Karpas-422 (cell line): ENCODE measurements at regions not wholly inside any gene's neighbourhood (a gene's known extent, or its start where the extent isn't known, plus 50 kb on each side); places are given as distances from the start of the nearest gene placed in this dataset.

Source experiments
- DNase-seq: peaks from one replicate; pipeline ENCODE4 v3.0.0-alpha.2; 2015
- H2AFZ ChIP-seq: fragments of 200-600 bp; sonication (generic); 2 replicates; pipeline ENCODE4 v1.6.1; 2014; ENCODE audit warnings: antibody characterized with exemption, low read length, mixed read lengths
- H3K27ac ChIP-seq: fragments of 200-600 bp; sonication (generic); 2 replicates; pipeline ENCODE4 v1.5.1; 2014; ENCODE audit warnings: mild to moderate bottlenecking, low read length, moderate library complexity
- H3K27me3 ChIP-seq: fragments of 200-600 bp; sonication (generic); 2 replicates; pipeline ENCODE4 v1.6.1; 2014; ENCODE audit warnings: low read length, mixed read lengths
- H3K36me3 ChIP-seq: fragments of 200-600 bp; sonication (generic); 2 replicates; pipeline ENCODE4 v1.6.1; 2014; ENCODE audit warnings: low read length, mixed read lengths; ENCODE audit not compliant: insufficient read depth
- H3K4me1 ChIP-seq: fragments of 200-600 bp; sonication (generic); 2 replicates; pipeline ENCODE4 v1.6.1; 2014; ENCODE audit warnings: mild to moderate bottlenecking, low read length, mixed read lengths
- H3K4me2 ChIP-seq: fragments of 200-600 bp; sonication (generic); 2 replicates; pipeline ENCODE4 v1.6.1; 2014; ENCODE audit warnings: low read length, low read depth, mild to moderate bottlenecking; ENCODE audit not compliant: poor library complexity, severe bottlenecking
- H3K4me3 ChIP-seq: fragments of 200-600 bp; sonication (generic); 2 replicates; pipeline ENCODE4 v1.5.1; 2014; ENCODE audit warnings: mild to moderate bottlenecking, antibody characterized with exemption, low read length, mixed read lengths
- H3K79me2 ChIP-seq: fragments of 200-600 bp; sonication (generic); 2 replicates; pipeline ENCODE4 v1.6.1; 2014; ENCODE audit warnings: mild to moderate bottlenecking, low read length, mixed read lengths
- H3K9ac ChIP-seq: fragments of 200-600 bp; sonication (generic); 2 replicates; pipeline ENCODE4 v1.6.0; 2014; ENCODE audit warnings: low read length
- H3K9me2 ChIP-seq: fragments of 200-600 bp; sonication (generic), shearing (Covaris generic); replicated peaks from 2 replicates; pipeline ENCODE4 v1.6.0; 2014; ENCODE audit warnings: mild to moderate bottlenecking, low read length, moderate library complexity; ENCODE audit not compliant: insufficient read depth
- H3K9me3 ChIP-seq: fragments of 300-700, 200-600 bp; sonication (generic); 2 replicates; pipeline ENCODE4 v1.6.1; 2014; ENCODE audit warnings: low read length, mixed read lengths
- H4K20me1 ChIP-seq: fragments of 200-600 bp; sonication (generic); 2 replicates; pipeline ENCODE4 v1.6.1; 2014; ENCODE audit warnings: mild to moderate bottlenecking, antibody characterized with exemption, low read length, low read depth; ENCODE audit not compliant: insufficient read depth

GRCh38 chr20:50248104-50248641, 57.5 kb downstream of the CEBPB start:
- no peaks in the 10 kb centered on the region for H3K79me2 ChIP-seq
- H3K9me2 ChIP-seq: no peaks in the 10 kb centered on the region
- no peak overlapping the region for H3K4me3 ChIP-seq
- H3K4me2 ChIP-seq: no peak overlapping the region
- H3K9ac ChIP-seq: no peak overlapping the region
- DNase-seq: no peak
- H3K27me3 ChIP-seq: no peaks in the 10 kb centered on the region
- H3K9me3 ChIP-seq: no peaks in the 10 kb centered on the region
- no peaks in the 10 kb centered on the region for H3K36me3 ChIP-seq
- H3K4me1 ChIP-seq: no peaks in the 10 kb centered on the region
- no peak overlapping the region for H3K27ac ChIP-seq
- H2AFZ ChIP-seq: no peak overlapping the region
- H4K20me1 ChIP-seq: no peaks in the 10 kb centered on the region

- Histone ChIP-seq H4K20me1 (no peaks in the 10 kb centered on the region), H3K4me3 (no peak overlapping the region), H3K36me3 (no peaks in the 10 kb centered on the region), H2AFZ (no peak overlapping the region), H3K9me2 (no peaks in the 10 kb centered on the region), H3K9ac (no peak overlapping the region), H3K4me1 (no peaks in the 10 kb centered on the region), H3K27ac (no peak overlapping the region), H3K79me2 (no peaks in the 10 kb centered on the region), H3K27me3 (no peaks in the 10 kb centered on the region), H3K4me2 (no peak overlapping the region), H3K9me3 (no peaks in the 10 kb centered on the region)
- no peak for DNase-seq
Measured at GRCh38 chr20:50249447-50250388, 59.1 kb downstream of the CEBPB start.

- Histone ChIP-seq H2AFZ (no peak overlapping the region), H3K27me3 (no peaks in the 10 kb centered on the region), H3K4me2 (no peak overlapping the region), H3K4me3 (no peak overlapping the region), H3K36me3 (no peaks in the 10 kb centered on the region), H3K9me2 (no peaks in the 10 kb centered on the region), H3K79me2 (no peaks in the 10 kb centered on the region), H4K20me1 (no peaks in the 10 kb centered on the region), H3K4me1 (no peaks in the 10 kb centered on the region), H3K9ac (no peak overlapping the region), H3K27ac (no peak overlapping the region), H3K9me3 (no peaks in the 10 kb centered on the region)
- no peak for DNase-seq
Measured at GRCh38 chr20:50250679-50251382, 60.2 kb downstream of the CEBPB start.

GRCh38 chr20:50251383-50251748, 60.7 kb downstream of the CEBPB start:
- Histone ChIP-seq H4K20me1 (no peaks in the 10 kb centered on the region), H3K4me2 (no peak overlapping the region), H3K4me3 (no peak overlapping the region), H3K9ac (no peak overlapping the region), H3K4me1 (no peaks in the 10 kb centered on the region), H3K36me3 (no peaks in the 10 kb centered on the region), H3K27me3 (no peaks in the 10 kb centered on the region), H3K79me2 (no peaks in the 10 kb centered on the region), H2AFZ (no peak overlapping the region), H3K9me2 (no peaks in the 10 kb centered on the region), H3K27ac (no peak overlapping the region), H3K9me3 (no peaks in the 10 kb centered on the region)
- no peak for DNase-seq

- Histone ChIP-seq H3K9ac (no peak overlapping the region), H3K27me3 (no peaks in the 10 kb centered on the region), H3K27ac (no peak overlapping the region), H2AFZ (no peak overlapping the region), H4K20me1 (no peaks in the 10 kb centered on the region), H3K4me1 (no peaks in the 10 kb centered on the region), H3K9me3 (no peaks in the 10 kb centered on the region), H3K79me2 (no peaks in the 10 kb centered on the region), H3K9me2 (no peaks in the 10 kb centered on the region), H3K4me2 (no peak overlapping the region), H3K36me3 (no peaks in the 10 kb centered on the region), H3K4me3 (no peak overlapping the region)
- DNase-seq: no peak
Measured at GRCh38 chr20:50251992-50252511, 61.4 kb downstream of the CEBPB start.

GRCh38 chr20:50252701-50253100, 62.1 kb downstream of the CEBPB start:
- Histone ChIP-seq H3K36me3 (no peaks in the 10 kb centered on the region), H3K9me3 (no peaks in the 10 kb centered on the region), H3K79me2 (no peaks in the 10 kb centered on the region), H4K20me1 (no peaks in the 10 kb centered on the region), H3K9me2 (no peaks in the 10 kb centered on the region), H3K27me3 (no peaks in the 10 kb centered on the region), H3K4me1 (no peaks in the 10 kb centered on the region), H3K27ac (no peak overlapping the region), H3K9ac (no peak overlapping the region), H3K4me2 (no peak overlapping the region), H3K4me3 (no peak overlapping the region), H2AFZ (no peak overlapping the region)
- DNase-seq: no peak

GRCh38 chr20:50253101-50253500, 62.5 kb downstream of the CEBPB start:
- DNase-seq: no peak
- no peak overlapping the region for H3K4me3 ChIP-seq
- no peak overlapping the region for H3K9ac ChIP-seq
- H3K36me3 ChIP-seq: no peaks in the 10 kb centered on the region
- H3K4me1 ChIP-seq: no peaks in the 10 kb centered on the region
- no peaks in the 10 kb centered on the region for H3K9me3 ChIP-seq
- H3K9me2 ChIP-seq: no peaks in the 10 kb centered on the region
- H4K20me1 ChIP-seq: no peaks in the 10 kb centered on the region
- H3K27ac ChIP-seq: no peak overlapping the region
- H2AFZ ChIP-seq: no peak overlapping the region
- H3K79me2 ChIP-seq: no peaks in the 10 kb centered on the region
- no peaks in the 10 kb centered on the region for H3K27me3 ChIP-seq
- no peak overlapping the region for H3K4me2 ChIP-seq

GRCh38 chr20:50254466-50255079, 63.9 kb downstream of the CEBPB start:
- Histone ChIP-seq H2AFZ (no peak overlapping the region), H3K79me2 (no peaks in the 10 kb centered on the region), H4K20me1 (no peaks in the 10 kb centered on the region), H3K27ac (no peak overlapping the region), H3K27me3 (no peaks in the 10 kb centered on the region), H3K4me3 (no peak overlapping the region), H3K4me2 (no peak overlapping the region), H3K4me1 (no peaks in the 10 kb centered on the region), H3K36me3 (no peaks in the 10 kb centered on the region), H3K9me3 (no peaks in the 10 kb centered on the region), H3K9me2 (no peaks in the 10 kb centered on the region), H3K9ac (no peak overlapping the region)
- no peak for DNase-seq
